B cell (primary cell): ENCODE measurements at regions not wholly inside any gene's neighbourhood (a gene's known extent, or its start where the extent isn't known, plus 50 kb on each side); places are given as distances from the start of the nearest gene placed in this dataset.

Experiments
- ATAC-seq: fragments of 200-7000 bp; cut with Tn5 transposase; one replicate; pipeline ENCODE4 v1.10.0; 2021; ENCODE audit warnings: low read depth, mild to moderate bottlenecking, moderate number of reproducible peaks, moderate library complexity
- CTCF ChIA-PET: fragments of 350-600 bp; sonication (Branson Sonifier 250); formaldehyde crosslinking; loops from one replicate; lab custom pipeline; 2021; ENCODE audit warnings: antibody characterized with exemption, inconsistent platforms; lab: Charles Lee
- POLR2A ChIA-PET: fragments of 350-600 bp; sonication (Branson Sonifier 250); formaldehyde crosslinking; loops from one replicate; lab custom pipeline; 2021; ENCODE audit warnings: antibody characterized with exemption; lab: Charles Lee
- DNase-seq: peaks from one replicate; pipeline ENCODE4 v3.0.0; 2013
- H2AFZ ChIP-seq: 2 replicates; pipeline ENCODE4 v1.6.1; 2012; ENCODE audit warnings: mild to moderate bottlenecking, low read depth, low read length; ENCODE audit not compliant: insufficient read depth, poor library complexity, severe bottlenecking
- H3K27ac ChIP-seq, 2 donors: 1 replicate in 1 of 2; 2 replicates in 1 of 2; pipeline ENCODE4 v1.5.1; 2012 to 2013; ENCODE audit warnings: low read length in 2 of 2, mild to moderate bottlenecking in 2 of 2, moderate library complexity in 1 of 2
- H3K27me3 ChIP-seq, 4 experiments: fragments of 200-600 bp in 1 of 4; sonication (generic) in 1 of 4; replicated peaks in 1 of 4; 1 replicate in 2 of 4; 2 replicates in 2 of 4; pipeline versions ENCODE4 v1.6.1 to v1.7.0; 2013 to 2016; ENCODE audit warnings: low read length in 3 of 4, mild to moderate bottlenecking in 2 of 4, mixed read lengths in 1 of 4, moderate library complexity in 1 of 4; ENCODE audit not compliant: insufficient read depth in 4 of 4, control insufficient read depth in 3 of 4; ENCODE audit errors: control extremely low read depth in 1 of 4
- H3K36me3 ChIP-seq, 2 experiments: replicated peaks in 1 of 2; 1 replicate in 1 of 2; 2 replicates in 1 of 2; pipeline versions ENCODE4 v1.6.1 to v1.7.1; 2013; ENCODE audit warnings: low read length in 1 of 2; ENCODE audit not compliant: insufficient read depth in 2 of 2, control insufficient read depth in 1 of 2; ENCODE audit errors: control extremely low read depth in 1 of 2, extremely low read depth in 1 of 2
- H3K4me1 ChIP-seq, 2 donors: fragments of 200-600 bp in 1 of 2; sonication (generic) in 1 of 2; 1 replicate in 1 of 2; 2 replicates in 1 of 2; pipeline versions ENCODE4 v1.5.1 to v1.6.1; 2013 to 2017; ENCODE audit warnings: low read length in 2 of 2; ENCODE audit not compliant: control insufficient read depth in 2 of 2, insufficient read depth in 2 of 2
- H3K4me2 ChIP-seq: replicated peaks from 2 replicates; pipeline ENCODE3; 2012; ENCODE audit warnings: mild to moderate bottlenecking, low read depth, low read length; ENCODE audit not compliant: poor library complexity, severe bottlenecking
- H3K4me3 ChIP-seq, 5 experiments: fragments of 200-600 bp in 1 of 5; sonication (generic) in 1 of 5; 1 replicate in 3 of 5; 2 replicates in 2 of 5; pipeline versions ENCODE4 v1.5.1 to v1.7.0; 2011 to 2016; ENCODE audit warnings: low read length in 4 of 5, mild to moderate bottlenecking in 4 of 5, low read depth in 2 of 5, control low read depth in 1 of 5, moderate library complexity in 1 of 5; ENCODE audit not compliant: insufficient read depth in 1 of 5; ENCODE audit errors: control extremely low read depth in 1 of 5, extremely low read depth in 1 of 5
- H3K79me2 ChIP-seq: fragments of 200-600 bp; sonication (generic); one replicate; pipeline ENCODE4 v1.6.0; 2016; ENCODE audit warnings: low read length; ENCODE audit not compliant: control insufficient read depth, insufficient read depth
- H3K9ac ChIP-seq: fragments of 200-600 bp; sonication (generic); 2 replicates; pipeline ENCODE4 v1.6.1; 2017; ENCODE audit warnings: mild to moderate bottlenecking, low read length, moderate library complexity
- H3K9me3 ChIP-seq, 3 donors: one replicate each; pipeline versions ENCODE4 v1.6.1 to v1.7.1; 2013; ENCODE audit warnings: low read length in 2 of 3; ENCODE audit not compliant: control insufficient read depth in 2 of 3, insufficient read depth in 1 of 3; ENCODE audit errors: control extremely low read depth in 1 of 3
- H4K20me1 ChIP-seq: 2 replicates; pipeline ENCODE4 v1.6.0; 2012; ENCODE audit warnings: mild to moderate bottlenecking, low read length; ENCODE audit not compliant: insufficient read depth, control insufficient read depth, poor library complexity, severe bottlenecking
- H3K27ac Mint-ChIP-seq: one replicate; pipeline ENCODE4 v1.8.0; 2021; ENCODE audit warnings: mixed read lengths
- H3K27me3 Mint-ChIP-seq: one replicate; pipeline ENCODE4 v1.8.0; 2021; ENCODE audit warnings: mixed read lengths
- H3K4me1 Mint-ChIP-seq: one replicate; pipeline ENCODE4 v1.8.0; 2021; ENCODE audit warnings: mixed read lengths
- H3K4me3 Mint-ChIP-seq: one replicate; pipeline ENCODE4 v1.8.0; 2021; ENCODE audit warnings: mixed read lengths
- H3K9me3 Mint-ChIP-seq: one replicate; pipeline ENCODE4 v1.8.0; 2022; ENCODE audit warnings: mixed read lengths; ENCODE audit not compliant: insufficient read depth
- CTCF ChIP-seq: fragments of 200-600 bp; IDR thresholded peaks from one replicate; pipeline ENCODE4 v1.8.0; 2022; ENCODE audit warnings: antibody characterized with exemption, mild to moderate bottlenecking
- EZH2 ChIP-seq: IDR thresholded peaks from 2 replicates; pipeline ENCODE4 v1.6.1; 2012; ENCODE audit warnings: borderline replicate concordance, low read depth, mild to moderate bottlenecking, moderate library complexity, low read length; ENCODE audit not compliant: insufficient read depth, poor library complexity, severe bottlenecking
- WGBS: methylation state at CpG from one replicate; pipeline ENCODE4 v1.1.5; 2013; ENCODE audit warnings: missing lambda C conversion rate; ENCODE audit not compliant: insufficient coverage; 5-methylcytosine and 5-hydroxymethylcytosine counted together
- intact Hi-C: fragments of 100-400 bp; cut with micrococcal nuclease; formaldehyde crosslinking; loops from one replicate; pipeline ENCODE4 v1.10.0; 2022

- Histone ChIP-seq H3K4me3 (no peak overlapping the region), H3K79me2 (no peaks in the 10 kb centered on the region), H3K9ac (no peak overlapping the region), H3K4me2 (no peak overlapping the region), H3K36me3 (no peaks in the 10 kb centered on the region), H3K9me3 (peaks cover 0 to 4% (median 0%) of the 10 kb centered on the region in 3 donors), H3K27me3 (no peaks in the 10 kb centered on the region), H3K27ac (no peak overlapping the region), H3K4me1 (no peaks in the 10 kb centered on the region), H2AFZ (no peak overlapping the region), H4K20me1 (no peaks in the 10 kb centered on the region)
- Mint-ChIP-seq H3K9me3 (no peaks in the 10 kb centered on the region), H3K27me3 (no peaks in the 10 kb centered on the region), H3K4me3 (no peak overlapping the region), H3K4me1 (no peaks in the 10 kb centered on the region), H3K27ac (no peak overlapping the region)
- no peak for ATAC-seq
- no peak for DNase-seq
- no peak for TF ChIP-seq EZH2
- TF ChIP-seq CTCF: no peak
- WGBS: no CpG with 5 or more reads among the region's 4 CpGs
- ChIA-PET POLR2A (no interaction called here), CTCF (no interaction called here)
- intact Hi-C loops: no loop called here
Observed at GRCh38 chr3:125670945-125671344, 75.6 kb upstream of the OSBPL11 start.

DNA sequence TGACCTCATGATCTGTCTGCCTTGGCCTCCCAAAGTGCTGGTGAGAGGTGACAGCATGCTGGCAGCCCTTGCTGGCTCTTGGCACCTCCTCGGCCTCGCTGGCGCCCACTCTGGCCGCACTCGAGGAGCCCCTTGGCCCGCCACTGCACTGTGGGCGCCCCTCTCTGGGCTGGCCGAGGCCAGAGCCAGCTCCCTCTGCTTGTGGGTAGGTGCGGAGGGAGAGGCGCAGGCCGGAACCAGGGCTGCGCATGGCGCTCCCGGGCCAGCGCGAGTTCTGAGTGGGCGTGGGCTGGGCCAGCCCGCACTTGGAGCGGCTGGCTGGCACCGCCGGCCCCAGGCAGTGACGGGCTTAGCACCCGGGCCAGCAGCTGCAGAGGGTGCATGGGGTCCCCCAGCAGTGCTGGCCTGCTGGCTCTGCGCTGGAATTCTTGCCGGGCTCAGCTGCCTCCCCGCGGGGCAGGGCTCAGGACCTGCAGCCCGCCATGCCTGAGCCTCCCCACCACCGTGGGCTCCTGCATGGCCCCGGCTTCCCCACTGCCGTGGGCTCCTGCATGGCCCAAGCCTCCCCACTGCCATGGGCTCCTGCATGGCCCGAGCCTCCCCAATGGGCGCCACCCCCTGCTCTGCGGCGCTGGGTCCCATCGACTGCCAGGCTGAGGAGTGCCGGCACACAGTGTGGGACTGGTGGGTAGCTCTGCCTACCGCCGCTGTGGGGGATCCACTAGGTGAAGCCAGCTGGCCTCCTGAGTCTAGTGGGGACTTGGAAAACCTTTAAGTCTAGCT, 76.4 kb upstream of the OSBPL11 start:
- Mint-ChIP-seq H3K27ac (no peak overlapping the region), H3K9me3 (no peaks in the 10 kb centered on the region), H3K4me3 (no peak overlapping the region), H3K4me1 (no peaks in the 10 kb centered on the region), H3K27me3 (no peaks in the 10 kb centered on the region)
- Histone ChIP-seq H3K27ac (no peak overlapping the region), H3K4me1 (no peaks in the 10 kb centered on the region), H3K4me3 (no peak overlapping the region), H3K27me3 (no peaks in the 10 kb centered on the region), H3K36me3 (no peaks in the 10 kb centered on the region), H2AFZ (no peak overlapping the region), H3K79me2 (no peaks in the 10 kb centered on the region), H3K9me3 (peaks cover 0 to 4% (median 0%) of the 10 kb centered on the region in 3 donors), H3K9ac (no peak overlapping the region), H3K4me2 (no peak overlapping the region), H4K20me1 (no peaks in the 10 kb centered on the region)
- ATAC-seq: no peak
- intact Hi-C loops: no loop called here
- 94% methylated on average over 39 of the region's 39 CpGs for WGBS
- POLR2A ChIA-PET: no interaction called here
- TF ChIP-seq EZH2 (no peak), CTCF (no peak)
- CTCF ChIA-PET: no interaction called here
- DNase-seq: no peak
